B cell (primary cell): ENCODE measurements at regions not wholly inside any gene's neighbourhood (a gene's known extent, or its start where the extent isn't known, plus 50 kb on each side); places are given as distances from the start of the nearest gene placed in this dataset.

Source experiments
- EZH2 ChIP-seq: IDR thresholded peaks from 2 replicates; pipeline ENCODE4 v1.6.1; 2012; ENCODE audit warnings: borderline replicate concordance, low read depth, mild to moderate bottlenecking, moderate library complexity, low read length; ENCODE audit not compliant: insufficient read depth, poor library complexity, severe bottlenecking
- TF ChIP-seq, protein P1 (sequence below): fragments of 200-600 bp; IDR thresholded peaks from one replicate; pipeline ENCODE4 v1.8.0; 2022; ENCODE audit warnings: antibody characterized with exemption, mild to moderate bottlenecking

DNA sequence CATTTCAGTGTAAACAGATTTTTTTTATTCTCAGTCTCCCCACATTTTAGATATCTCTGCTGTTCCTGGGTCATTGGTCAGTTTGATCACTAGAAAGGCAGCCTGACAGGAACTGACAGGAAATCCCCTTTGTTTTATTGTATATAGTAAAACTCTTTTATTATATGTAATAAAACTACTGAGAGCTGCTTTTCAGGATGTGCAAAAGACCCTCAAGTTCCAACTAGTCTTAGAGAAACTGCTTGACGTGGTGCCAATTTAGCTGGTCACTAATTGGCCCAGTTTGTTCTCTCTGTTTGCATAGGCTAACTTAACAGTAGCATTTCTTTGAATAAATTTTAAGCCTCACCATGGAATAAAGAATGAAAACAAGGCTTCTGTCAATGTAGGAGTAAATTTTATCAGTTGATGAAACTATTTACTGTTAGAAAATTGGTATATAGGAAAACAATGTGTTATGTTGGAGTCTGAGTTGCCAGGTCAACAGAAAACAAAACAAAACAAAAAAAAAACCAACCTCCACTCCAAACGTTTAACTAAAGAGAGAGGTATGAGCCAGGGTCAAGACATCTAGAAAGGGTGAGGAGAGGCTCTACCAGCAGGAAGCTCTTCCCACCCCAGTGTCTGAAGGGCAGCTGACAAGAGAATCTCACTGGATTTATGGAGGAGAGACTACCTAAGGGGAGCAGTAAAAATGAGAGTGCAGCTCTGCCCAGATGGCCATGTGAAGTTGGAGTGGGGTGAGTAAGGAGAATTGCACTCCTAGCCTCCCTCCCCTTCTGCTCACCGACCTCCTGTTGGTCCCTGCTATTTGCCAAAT, 184.6 kb downstream of the ST6GAL2 start:
- TF ChIP-seq, protein P1, sequence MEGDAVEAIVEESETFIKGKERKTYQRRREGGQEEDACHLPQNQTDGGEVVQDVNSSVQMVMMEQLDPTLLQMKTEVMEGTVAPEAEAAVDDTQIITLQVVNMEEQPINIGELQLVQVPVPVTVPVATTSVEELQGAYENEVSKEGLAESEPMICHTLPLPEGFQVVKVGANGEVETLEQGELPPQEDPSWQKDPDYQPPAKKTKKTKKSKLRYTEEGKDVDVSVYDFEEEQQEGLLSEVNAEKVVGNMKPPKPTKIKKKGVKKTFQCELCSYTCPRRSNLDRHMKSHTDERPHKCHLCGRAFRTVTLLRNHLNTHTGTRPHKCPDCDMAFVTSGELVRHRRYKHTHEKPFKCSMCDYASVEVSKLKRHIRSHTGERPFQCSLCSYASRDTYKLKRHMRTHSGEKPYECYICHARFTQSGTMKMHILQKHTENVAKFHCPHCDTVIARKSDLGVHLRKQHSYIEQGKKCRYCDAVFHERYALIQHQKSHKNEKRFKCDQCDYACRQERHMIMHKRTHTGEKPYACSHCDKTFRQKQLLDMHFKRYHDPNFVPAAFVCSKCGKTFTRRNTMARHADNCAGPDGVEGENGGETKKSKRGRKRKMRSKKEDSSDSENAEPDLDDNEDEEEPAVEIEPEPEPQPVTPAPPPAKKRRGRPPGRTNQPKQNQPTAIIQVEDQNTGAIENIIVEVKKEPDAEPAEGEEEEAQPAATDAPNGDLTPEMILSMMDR: no peak
- no peak for TF ChIP-seq EZH2
